NCI-H2196 (cell line): ENCODE measurements at regions not wholly inside any gene's neighbourhood (a gene's known extent, or its start where the extent isn't known, plus 50 kb on each side); places are given as distances from the start of the nearest gene placed in this dataset.
"Not testable (repeated sequence)": the region's sequence is repeated elsewhere in the genome, so short reads cannot be mapped to it uniquely, and the experiment has no call there.

ENCODE experiments used
- DNase-seq: peaks from one replicate; lab custom pipeline; 2025; ENCODE audit not compliant: unreplicated experiment; lab: John Stamatoyannopoulos, UW

- DNase-seq, result no peak
These were observed 707.0 kb upstream of the GOLIM4 start for GRCh38 chr3:168802766-168803165.

- DNase-seq, result no peak
These were observed 706.1 kb upstream of the GOLIM4 start for GRCh38 chr3:168801794-168802193.

GRCh38 chr3:168796339-168796738, 700.6 kb upstream of the GOLIM4 start:
- no peak for DNase-seq

DNA sequence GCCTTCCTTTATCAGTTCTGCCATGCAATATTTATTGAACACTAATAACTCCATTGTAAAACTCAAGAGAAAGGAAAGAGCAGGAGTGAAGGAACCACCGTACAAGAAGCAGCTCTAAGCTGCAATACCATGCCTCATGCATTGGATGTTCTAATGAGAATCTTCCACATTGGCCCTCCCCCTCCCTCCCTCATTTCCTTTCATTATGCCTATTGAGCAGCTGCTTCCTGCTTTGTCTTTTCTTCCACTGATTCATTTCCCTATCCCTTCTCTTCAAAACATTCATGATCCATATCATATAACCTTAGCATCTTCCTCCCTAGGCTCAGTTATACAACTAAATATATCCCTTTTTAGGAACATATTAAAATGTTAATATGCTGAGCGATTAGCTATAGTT, 698.7 kb upstream of the GOLIM4 start:
- DNase-seq, result no peak

GRCh38 chr3:168782193-168782592, 686.5 kb upstream of the GOLIM4 start:
- DNase-seq, result no peak

GRCh38 chr3:168779970-168780645, 684.4 kb upstream of the GOLIM4 start:
- not testable (repeated sequence) for DNase-seq

DNA sequence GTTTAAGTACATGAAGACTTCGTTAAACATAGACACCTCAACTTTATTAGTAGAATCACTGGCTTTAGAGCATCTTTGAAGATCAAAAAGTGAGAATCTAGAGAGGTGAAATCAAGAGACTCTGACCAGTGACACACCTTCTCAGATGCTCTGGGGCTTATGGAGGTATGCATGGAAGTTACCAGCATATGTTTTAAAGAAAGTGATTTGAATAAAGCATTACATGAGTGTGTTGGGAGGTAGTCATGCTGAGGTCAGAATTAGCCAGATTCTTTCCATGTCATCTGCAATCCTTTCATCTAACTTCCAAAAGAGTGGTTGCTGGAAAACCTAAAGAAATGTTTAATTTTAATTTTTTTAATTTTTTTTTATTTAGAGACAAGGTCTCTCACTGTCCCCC, 658.0 kb upstream of the GOLIM4 start:
- no peak for DNase-seq

DNA sequence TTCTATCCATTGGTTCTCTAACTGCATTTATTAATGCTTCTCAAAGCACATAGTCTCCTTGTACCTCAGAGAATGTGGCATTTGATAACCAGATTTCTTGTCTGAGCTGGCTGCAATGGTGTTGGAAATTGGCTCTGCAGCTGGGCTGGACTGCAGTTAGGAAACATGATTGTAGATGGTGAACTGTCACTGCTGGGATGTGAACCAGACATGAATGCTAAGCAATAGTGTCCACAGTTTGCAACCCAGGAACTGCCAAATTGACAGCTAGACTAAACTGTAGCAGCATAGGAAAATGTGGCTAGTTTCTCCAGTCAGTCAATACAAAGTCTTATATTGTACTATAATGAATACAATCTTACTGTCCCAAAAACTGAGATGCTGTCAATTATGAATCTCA, 656.6 kb upstream of the GOLIM4 start:
- no peak for DNase-seq

DNA sequence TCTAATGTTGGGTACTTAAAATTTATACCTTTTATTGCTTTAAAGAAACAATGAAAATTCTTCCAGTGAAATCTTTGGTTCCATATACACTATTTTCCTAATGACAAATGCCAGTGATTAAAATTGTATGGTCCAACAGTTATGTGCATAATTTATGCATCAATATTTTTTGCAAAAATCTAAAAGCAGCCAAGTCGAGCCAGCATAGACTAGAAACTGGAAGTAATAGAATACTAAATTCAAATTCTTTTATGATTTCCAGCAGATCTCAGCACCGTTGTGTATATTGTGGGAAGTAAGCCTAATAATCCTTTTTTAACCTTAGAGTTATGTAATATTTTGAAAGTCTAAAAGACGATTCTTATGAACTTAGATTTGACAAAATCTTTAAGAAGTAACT, 652.0 kb upstream of the GOLIM4 start:
- no peak for DNase-seq

DNA sequence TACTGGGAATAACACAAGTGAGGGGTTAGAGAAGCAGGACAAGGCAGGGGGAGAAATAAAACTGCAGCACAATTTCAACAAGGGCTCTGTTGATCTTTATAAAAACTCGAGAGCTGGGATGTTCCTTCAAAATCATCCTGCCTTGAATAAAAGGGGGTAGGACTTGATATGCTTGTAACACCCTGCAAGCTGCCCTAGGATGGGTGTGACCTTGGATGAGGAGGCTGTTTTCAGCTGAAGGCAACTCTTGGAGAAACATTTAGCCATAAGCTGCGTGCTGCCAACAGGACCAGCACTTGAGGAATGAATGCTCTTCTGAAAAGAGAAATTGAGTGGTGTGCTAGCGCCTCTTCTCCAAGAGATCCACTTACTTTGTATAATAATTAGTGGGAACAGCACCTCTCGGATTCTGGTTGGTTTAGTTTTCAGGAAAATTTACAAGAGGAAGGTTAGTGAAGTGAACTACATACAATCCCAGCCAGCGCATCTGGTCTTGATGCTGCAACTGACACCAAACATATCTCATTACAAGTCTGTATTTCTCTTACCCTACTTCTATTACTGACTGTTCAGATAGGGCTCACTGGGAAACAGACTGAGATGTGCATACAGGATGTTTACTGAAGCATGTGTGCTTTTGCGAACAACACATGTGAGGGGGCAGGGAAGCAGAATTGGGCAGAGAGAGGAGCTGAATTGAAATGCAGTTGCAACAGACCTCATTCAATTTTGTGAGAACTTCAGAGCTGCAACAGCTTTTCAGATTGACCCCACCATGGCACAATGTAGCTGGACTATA, 643.0 kb upstream of the GOLIM4 start:
- DNase-seq, result no peak

DNA sequence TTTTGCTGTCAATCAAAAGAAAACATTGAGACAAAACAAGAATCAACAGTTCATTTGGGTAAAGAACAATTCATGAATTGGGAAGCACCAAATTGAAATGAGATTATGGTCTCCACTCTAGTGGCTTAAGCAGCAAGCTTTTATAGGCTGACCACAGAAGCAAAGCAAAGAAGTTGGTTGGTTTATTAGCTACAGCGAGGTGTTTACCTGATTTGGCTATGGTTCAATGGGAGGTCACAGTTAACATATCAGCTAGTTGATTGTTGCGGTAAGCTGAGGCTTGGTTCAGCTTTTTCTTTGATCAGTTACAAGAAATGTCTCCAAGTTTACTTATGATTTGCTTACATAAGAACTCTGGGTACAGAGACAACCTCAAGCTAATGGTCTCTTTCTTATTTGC, 640.5 kb upstream of the GOLIM4 start:
- no peak for DNase-seq

DNA sequence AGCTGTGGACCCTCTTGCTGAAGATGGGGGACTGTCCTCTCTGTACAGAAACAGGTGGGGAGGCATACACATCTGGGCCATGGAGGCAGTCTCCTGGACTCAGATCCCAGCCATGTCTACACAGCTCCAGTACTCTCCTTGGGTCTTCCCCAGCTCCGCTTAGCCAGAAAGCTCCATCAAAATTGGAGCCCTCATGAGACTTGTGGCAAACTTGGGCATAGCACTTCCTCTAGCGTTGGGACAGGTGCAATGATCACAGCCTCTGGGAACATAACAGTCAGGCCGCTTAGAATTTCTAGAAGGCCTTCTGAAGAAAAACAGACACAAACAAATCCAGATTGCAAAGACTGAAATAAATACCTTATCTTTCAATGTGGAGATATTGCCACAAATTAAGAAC, 634.3 kb upstream of the GOLIM4 start:
- DNase-seq, result no peak

GRCh38 chr3:168722091-168722490, 626.4 kb upstream of the GOLIM4 start:
- DNase-seq, result no peak

GRCh38 chr3:168714609-168715240, 619.0 kb upstream of the GOLIM4 start:
- no peak for DNase-seq

DNA sequence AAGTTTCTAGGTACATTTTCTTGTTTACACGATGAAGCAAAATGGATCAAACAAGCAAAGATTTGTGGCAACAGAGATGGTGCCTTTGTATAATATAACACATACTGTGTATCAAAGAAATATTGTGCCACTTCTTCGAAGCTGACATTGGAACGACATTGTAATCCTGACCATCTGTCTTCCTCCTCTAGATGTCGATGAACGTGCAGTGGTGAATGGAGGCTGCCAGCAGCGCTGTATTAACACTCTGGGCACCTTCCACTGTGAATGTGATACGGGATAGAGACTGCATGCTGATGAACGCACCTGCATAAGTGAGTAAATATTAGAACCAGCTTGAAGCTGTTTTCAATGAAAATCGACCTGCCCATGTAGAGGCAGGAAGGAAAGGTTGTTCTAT, 613.3 kb upstream of the GOLIM4 start:
- DNase-seq, result no peak

DNA sequence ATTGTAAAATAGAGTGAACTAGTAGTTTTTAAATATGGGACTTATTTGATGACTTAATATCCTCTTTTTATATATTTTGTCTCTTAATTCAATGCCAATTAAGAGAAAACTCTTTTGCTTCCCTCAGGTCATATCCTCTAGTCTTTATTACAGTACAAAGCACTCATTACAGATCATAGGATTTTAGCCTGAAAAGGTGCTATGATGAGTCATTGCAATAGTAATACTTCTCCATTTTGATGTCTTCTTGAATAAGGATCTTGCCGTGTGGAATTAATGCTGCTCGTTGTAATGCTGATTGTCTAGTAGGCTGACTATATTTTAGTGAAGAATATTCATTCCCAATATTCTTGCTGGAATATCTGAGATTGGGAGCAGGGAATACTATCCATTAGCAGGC, 612.2 kb upstream of the GOLIM4 start:
- no peak for DNase-seq

GRCh38 chr3:168705412-168705811, 609.7 kb upstream of the GOLIM4 start:
- DNase-seq, result no peak

GRCh38 chr3:168696051-168696450, 600.3 kb upstream of the GOLIM4 start:
- no peak for DNase-seq

DNA sequence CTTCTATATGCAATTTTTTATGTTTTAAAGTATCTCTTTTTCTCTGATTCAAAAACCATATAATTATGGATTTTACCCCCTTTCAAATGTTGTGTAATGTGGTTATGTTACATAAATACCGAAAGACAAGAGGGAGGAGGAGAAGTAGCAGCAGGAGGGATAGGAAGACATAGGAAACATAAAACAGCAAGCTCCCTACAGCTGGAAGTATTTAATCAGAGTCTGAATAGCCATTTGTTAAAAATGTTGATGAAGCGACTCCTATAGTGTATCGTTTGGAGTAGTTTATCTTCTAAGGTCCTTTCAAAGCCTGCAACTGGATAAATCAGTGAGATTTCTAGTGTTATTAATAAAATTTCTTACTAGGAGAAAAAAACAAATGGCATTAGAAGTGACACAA, 598.1 kb upstream of the GOLIM4 start:
- DNase-seq, result no peak

DNA sequence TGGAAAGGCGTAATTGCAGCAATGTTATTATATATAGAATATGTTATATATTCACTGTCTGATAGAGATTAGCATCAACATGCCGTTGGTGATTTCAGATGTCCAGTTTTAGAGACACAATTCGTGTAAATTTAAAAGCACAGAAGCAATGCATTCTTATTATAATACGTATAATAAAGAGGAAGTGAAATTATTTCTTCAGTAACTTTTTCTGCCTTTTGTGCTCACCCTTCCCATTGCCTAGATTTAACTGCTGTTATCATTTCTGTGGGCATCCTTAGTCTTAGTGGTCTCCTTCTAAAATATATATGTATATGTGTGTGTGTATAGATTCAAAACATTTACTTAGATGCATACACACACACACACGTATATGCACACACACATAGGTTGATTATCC, 592.5 kb upstream of the GOLIM4 start:
- DNase-seq, result no peak

GRCh38 chr3:168684519-168684918, 588.8 kb upstream of the GOLIM4 start:
- no peak for DNase-seq

DNA sequence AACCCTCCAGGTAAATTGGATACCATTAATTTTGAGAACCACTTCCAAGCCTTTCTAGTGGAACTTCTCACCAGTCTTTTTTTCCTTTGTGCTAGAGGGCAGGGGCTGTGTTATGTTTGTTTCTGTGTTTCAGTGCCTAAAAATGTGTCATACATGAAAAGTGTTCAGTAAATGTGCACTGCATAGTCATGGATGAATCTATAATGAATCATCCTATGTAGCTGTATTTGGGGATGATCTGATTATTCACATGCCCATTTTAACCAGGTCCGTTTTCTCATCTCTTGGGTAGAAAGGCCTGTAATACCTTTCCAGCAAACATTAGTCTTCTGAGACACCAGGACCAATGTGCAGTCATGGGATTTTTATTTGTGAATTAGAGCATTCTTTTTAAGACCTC, 583.0 kb upstream of the GOLIM4 start:
- no peak for DNase-seq
